Type B pancreatic cell (in vitro differentiated cells): ENCODE measurements at regions not wholly inside any gene's neighbourhood (a gene's known extent, or its start where the extent isn't known, plus 50 kb on each side); places are given as distances from the start of the nearest gene placed in this dataset.

Source experiments
- DNase-seq: peaks from one replicate; pipeline ENCODE4 v3.0.0; 2021; ENCODE audit warnings: mixed read lengths; ENCODE audit not compliant: unreplicated experiment; ENCODE audit errors: extremely low spot score
- H3K27ac Mint-ChIP-seq: 2 replicates; pipeline ENCODE4 v1.8.0; 2021; ENCODE audit warnings: mild to moderate bottlenecking, mixed read lengths
- H3K27me3 Mint-ChIP-seq: 2 replicates; pipeline ENCODE4 v1.8.0; 2021; ENCODE audit warnings: mixed read lengths
- H3K36me3 Mint-ChIP-seq: 2 replicates; pipeline ENCODE4 v1.8.0; 2021; ENCODE audit warnings: mixed read lengths
- H3K4me1 Mint-ChIP-seq: one replicate; pipeline ENCODE4 v1.8.0; 2021; ENCODE audit warnings: mixed read lengths; ENCODE audit not compliant: unreplicated experiment
- H3K4me3 Mint-ChIP-seq: 2 replicates; pipeline ENCODE4 v1.8.0; 2021; ENCODE audit warnings: mild to moderate bottlenecking, mixed read lengths
- H3K9me3 Mint-ChIP-seq: 2 replicates; pipeline ENCODE4 v1.8.0; 2021; ENCODE audit warnings: mixed read lengths
- TF ChIP-seq, protein P1 (sequence below): fragments of 200-600 bp; sonication (generic); conservative IDR thresholded peaks from 2 replicates; pipeline ENCODE4 v1.5.0; 2021; ENCODE audit warnings: antibody characterized with exemption, mild to moderate bottlenecking

DNA sequence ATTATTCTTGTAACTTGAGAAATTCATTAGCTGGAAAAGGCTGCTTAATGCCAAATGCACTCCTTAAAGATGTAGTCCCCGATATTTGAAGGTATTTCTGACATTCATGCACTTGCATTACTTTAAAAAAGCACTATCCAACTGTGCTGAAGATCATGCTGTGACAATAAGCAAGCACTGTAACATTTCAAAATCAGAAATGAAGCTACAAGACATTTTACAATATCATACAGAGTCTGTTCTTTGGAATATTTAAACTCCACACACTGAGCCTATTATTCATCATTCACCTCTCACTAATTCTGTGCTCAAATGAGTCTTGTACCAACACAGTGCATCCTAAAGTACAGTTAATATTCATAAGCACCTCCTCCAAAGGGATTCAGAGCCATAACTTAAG, 413.2 kb downstream of the CETN3 start:
- Mint-ChIP-seq H3K9me3 (no peaks in the 10 kb centered on the region), H3K4me1 (no peaks in the 10 kb centered on the region), H3K4me3 (no peak overlapping the region), H3K27ac (no peak overlapping the region), H3K27me3 (no peaks in the 10 kb centered on the region), H3K36me3 (no peaks in the 10 kb centered on the region)
- no peak for DNase-seq
- TF ChIP-seq, protein P1, sequence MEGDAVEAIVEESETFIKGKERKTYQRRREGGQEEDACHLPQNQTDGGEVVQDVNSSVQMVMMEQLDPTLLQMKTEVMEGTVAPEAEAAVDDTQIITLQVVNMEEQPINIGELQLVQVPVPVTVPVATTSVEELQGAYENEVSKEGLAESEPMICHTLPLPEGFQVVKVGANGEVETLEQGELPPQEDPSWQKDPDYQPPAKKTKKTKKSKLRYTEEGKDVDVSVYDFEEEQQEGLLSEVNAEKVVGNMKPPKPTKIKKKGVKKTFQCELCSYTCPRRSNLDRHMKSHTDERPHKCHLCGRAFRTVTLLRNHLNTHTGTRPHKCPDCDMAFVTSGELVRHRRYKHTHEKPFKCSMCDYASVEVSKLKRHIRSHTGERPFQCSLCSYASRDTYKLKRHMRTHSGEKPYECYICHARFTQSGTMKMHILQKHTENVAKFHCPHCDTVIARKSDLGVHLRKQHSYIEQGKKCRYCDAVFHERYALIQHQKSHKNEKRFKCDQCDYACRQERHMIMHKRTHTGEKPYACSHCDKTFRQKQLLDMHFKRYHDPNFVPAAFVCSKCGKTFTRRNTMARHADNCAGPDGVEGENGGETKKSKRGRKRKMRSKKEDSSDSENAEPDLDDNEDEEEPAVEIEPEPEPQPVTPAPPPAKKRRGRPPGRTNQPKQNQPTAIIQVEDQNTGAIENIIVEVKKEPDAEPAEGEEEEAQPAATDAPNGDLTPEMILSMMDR: no peak

DNA sequence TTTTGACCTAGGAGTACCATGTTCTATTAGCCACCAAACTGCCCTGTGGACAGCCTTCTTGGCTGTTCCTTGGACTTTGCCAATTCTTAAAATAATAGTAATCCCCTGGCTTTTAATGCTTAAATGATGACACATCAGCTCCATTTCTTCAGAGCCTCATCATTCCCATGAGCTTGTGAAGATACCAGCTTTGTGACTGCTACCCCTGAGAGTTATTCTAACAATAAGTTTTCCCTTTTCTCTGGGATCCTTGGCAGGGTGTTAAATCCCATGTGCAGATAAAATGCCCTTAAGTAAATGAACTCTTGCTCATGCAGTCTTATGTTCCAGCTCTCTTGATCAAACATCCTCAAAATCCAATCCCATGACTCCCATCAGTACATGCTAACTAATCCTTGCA, 415.3 kb downstream of the CETN3 start:
- H3K27ac Mint-ChIP-seq: no peak overlapping the region
- TF ChIP-seq, protein P1: no peak
- no peak overlapping the region for H3K4me3 Mint-ChIP-seq
- DNase-seq: no peak
- H3K4me1 Mint-ChIP-seq: peaks cover 3% of the 10 kb centered on the region
- H3K27me3 Mint-ChIP-seq: no peaks in the 10 kb centered on the region
- H3K36me3 Mint-ChIP-seq: no peaks in the 10 kb centered on the region
- no peaks in the 10 kb centered on the region for H3K9me3 Mint-ChIP-seq

DNA sequence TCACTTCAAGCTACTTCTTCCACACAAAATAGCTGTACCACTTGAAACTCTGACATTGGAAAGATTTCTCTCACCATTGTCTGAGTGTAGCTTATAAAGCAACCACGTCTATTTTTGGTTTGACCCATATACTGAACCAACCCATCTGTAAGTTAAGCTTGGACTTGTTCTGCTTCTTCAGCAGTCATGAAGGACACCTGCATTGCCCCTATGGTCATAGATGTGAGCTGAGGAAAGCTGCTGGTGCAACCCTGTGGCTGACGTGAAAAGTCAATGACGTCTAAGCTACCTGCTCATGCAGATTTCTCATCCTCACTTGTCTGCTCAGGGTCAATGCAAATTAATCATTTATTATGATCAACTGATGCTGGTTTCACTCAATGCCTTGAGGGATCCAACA, 417.4 kb downstream of the CETN3 start:
- Mint-ChIP-seq H3K4me3 (no peak overlapping the region), H3K9me3 (no peaks in the 10 kb centered on the region), H3K36me3 (no peaks in the 10 kb centered on the region), H3K27me3 (no peaks in the 10 kb centered on the region), H3K4me1 (peaks cover 12% of the 10 kb centered on the region), H3K27ac (no peak overlapping the region)
- TF ChIP-seq, protein P1: no peak
- no peak for DNase-seq

DNA sequence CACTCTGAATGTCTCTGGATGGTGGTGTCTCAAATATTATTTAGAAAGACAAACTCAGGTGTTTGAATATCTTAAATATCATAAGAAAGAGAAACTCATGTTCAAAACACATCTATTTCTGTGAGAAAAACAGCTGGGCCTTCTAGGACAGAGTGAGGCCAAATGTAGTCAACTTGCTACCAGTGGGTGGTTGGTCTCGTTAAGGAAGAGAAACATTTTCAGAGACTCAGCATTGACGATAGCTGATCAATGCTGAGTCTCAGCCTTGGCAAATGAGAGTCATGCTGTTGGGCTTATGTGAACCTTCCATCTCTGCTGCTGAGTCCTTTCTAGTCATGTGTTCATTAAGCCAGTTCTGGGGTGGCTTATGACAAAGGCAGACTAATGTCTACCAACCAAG, 418.0 kb downstream of the CETN3 start:
- H3K27me3 Mint-ChIP-seq: no peaks in the 10 kb centered on the region
- no peak overlapping the region for H3K4me3 Mint-ChIP-seq
- peaks cover 12% of the 10 kb centered on the region for H3K4me1 Mint-ChIP-seq
- no peak for DNase-seq
- H3K27ac Mint-ChIP-seq: no peak overlapping the region
- no peaks in the 10 kb centered on the region for H3K9me3 Mint-ChIP-seq
- TF ChIP-seq, protein P1: no peak
- no peaks in the 10 kb centered on the region for H3K36me3 Mint-ChIP-seq

DNA sequence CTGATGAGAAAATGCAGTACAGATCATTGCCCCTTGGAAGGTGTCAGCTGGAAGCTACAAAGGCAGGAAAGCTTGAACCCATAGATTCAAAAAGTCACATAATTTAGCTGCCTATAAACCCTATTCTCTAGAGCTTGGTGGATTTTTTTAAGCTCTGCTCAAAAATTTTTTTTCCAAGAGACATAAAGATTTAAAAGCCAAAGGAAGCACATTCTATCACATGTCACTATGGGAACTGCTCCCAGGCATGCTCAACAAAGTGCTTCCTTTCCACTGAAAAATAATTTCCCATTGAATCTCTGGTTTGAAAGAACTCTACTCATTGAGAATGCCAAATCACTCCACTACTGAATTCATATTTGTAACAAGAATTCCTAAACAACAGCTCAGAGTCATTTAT, 419.8 kb downstream of the CETN3 start:
- peaks cover 12% of the 10 kb centered on the region for H3K4me1 Mint-ChIP-seq
- no peaks in the 10 kb centered on the region for H3K9me3 Mint-ChIP-seq
- no peak overlapping the region for H3K27ac Mint-ChIP-seq
- H3K36me3 Mint-ChIP-seq: no peaks in the 10 kb centered on the region
- H3K27me3 Mint-ChIP-seq: no peaks in the 10 kb centered on the region
- H3K4me3 Mint-ChIP-seq: no peak overlapping the region
- TF ChIP-seq, protein P1: no peak
- no peak for DNase-seq

DNA sequence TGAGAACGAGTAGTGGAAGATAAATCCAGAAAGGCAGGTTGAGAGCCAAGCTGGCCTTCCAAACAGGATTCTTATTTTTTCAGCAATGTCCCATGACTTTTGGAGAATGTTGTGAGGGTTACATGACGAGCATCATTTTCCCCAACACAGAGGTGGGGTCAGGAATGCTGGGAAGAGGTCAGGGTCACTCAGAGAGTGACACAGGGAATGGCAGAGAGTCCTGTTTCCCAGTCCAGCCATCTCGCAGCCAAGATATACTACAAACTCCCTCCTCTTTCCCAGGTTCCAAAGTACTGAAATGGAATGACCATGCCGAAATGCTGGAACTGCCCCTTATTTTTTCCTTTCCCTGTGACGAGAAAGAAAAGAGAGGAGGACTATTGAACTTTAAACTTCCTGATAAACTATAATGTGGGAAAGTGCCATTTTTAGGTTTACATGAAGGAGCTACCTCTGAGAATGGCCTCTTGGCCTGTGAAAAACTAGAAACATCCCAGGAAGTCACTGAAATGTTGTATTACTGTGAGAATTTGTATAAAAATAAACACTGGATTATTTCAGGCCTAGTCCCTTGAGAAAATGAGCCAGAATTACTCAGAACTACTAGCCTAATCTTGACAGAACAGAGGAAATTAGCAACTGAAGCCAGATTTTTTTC, 420.4 kb downstream of the CETN3 start:
- no peaks in the 10 kb centered on the region for H3K27me3 Mint-ChIP-seq
- H3K36me3 Mint-ChIP-seq: no peaks in the 10 kb centered on the region
- DNase-seq: no peak
- no peak overlapping the region for H3K4me3 Mint-ChIP-seq
- TF ChIP-seq, protein P1: no peak
- peaks cover 12% of the 10 kb centered on the region for H3K4me1 Mint-ChIP-seq
- H3K9me3 Mint-ChIP-seq: no peaks in the 10 kb centered on the region
- H3K27ac Mint-ChIP-seq: no peak overlapping the region
